ENCODE measurements at regions not wholly inside any gene's neighbourhood (a gene's known extent, or its start where the extent isn't known, plus 50 kb on each side); places are given as distances from the start of the nearest gene placed in this dataset.
A peak's percentile ranks its signal among the peaks of the same experiment; 100 is the strongest.

DNA sequence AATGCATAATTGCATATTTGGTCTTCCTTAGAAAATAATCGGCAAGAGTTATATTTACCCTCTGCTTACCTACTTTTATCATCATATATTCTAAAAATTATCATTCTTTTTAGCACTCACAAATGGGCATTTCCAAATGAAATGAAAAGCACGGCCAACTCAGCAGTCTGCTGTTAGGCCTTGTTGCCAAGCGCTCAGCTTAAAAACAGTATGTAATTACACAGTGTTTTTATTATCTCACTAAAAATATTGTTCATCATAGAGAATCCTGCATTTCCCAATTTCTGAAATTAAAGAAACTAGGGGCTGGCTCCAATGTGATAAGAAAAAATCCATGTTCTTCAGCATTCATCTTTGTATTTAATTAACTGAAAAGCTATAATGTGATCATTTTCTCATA, 391.7 kb upstream of the ADARB2 start:
- Histone ChIP-seq H3K4me2 (no peak overlapping the region), H3K27me3 (no peaks in the 10 kb centered on the region), H3K9me3 (replicated peaks in 1 of 11) (peaks cover 0 to 8% (median 0%) of the 10 kb centered on the region in 11 experiments; a peak in 3 of 22 replicates), H3K9ac (no peak overlapping the region), H3K4me1 (no peaks in the 10 kb centered on the region), H4K20me1 (no peaks in the 10 kb centered on the region; a peak in 1 of 22 replicates), H3K4me3 (no peak overlapping the region), H3K27ac (no peak overlapping the region), H3K36me3 (no peaks in the 10 kb centered on the region)
- TF ChIP-seq Cebpa-rat (IDR thresholded peaks at IDR 0.05) = no peak

DNA sequence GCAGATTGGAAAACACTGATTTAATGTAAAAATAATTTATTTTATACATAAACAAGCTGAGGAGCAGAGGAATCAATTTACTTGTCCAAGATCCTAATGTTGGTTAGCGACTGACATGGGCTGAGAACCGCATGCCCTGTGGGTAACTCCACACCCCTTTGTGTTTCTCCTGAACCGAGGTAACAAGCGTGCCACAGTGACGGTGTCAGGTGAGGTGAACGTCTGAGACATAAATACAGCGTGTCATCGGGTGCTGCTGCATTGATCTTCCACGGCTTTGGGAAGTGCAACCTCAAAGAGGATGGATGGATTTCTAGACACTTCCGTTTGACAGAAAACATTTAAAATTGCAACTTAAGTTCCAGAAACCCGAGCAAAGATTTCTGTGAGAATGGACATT, 386.8 kb upstream of the ADARB2 start:
- no peaks in the 10 kb centered on the region for H3K36me3 ChIP-seq
- no peak for TF ChIP-seq Cebpa-rat (IDR thresholded peaks at IDR 0.05)
- no peaks in the 10 kb centered on the region for H3K4me1 ChIP-seq
- H3K27ac ChIP-seq = no peak overlapping the region
- no peak overlapping the region for H3K4me3 ChIP-seq
- no peak overlapping the region for H3K9ac ChIP-seq
- no peaks in the 10 kb centered on the region for H3K9me3 ChIP-seq (replicated peaks in 1 of 11)
- no peaks in the 10 kb centered on the region; a peak in 1 of 22 replicates for H4K20me1 ChIP-seq
- H3K4me2 ChIP-seq = no peak overlapping the region
- H3K27me3 ChIP-seq = no peaks in the 10 kb centered on the region

DNA sequence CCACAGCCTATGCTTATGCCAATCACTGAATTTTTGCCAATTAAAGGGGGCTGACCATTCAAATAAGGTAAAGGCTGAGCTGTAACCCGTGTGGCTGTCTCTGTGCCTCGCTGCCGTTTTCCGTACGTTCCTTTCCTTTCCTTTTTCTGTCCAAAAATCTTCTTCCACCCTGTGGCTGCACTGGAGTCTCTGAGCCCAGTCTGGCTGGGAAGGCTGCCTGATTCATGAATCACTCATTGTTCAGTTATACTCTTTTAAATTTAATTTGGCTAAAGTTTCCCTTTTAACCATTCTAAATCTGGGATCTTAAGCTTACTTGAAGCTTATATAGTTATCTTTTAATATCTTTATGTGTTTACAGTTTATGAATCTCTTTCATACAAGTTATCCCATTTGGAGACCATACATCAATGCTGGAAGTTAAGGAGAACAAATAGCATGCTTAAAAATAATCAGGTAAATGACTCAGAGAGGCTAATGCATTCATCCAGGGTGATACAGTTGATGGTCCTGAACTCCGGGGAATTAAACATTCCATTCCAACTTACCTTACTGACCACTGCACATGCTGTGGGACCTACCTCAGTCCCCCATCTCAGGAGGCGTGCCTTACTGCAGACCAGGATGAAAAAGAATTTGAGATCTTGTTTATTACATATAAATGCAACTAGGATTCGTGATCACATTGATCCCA, 385.3 kb upstream of the ADARB2 start:
- H3K4me2 ChIP-seq = no peak overlapping the region
- no peaks in the 10 kb centered on the region for H3K36me3 ChIP-seq
- TF ChIP-seq Cebpa-rat (IDR thresholded peaks at IDR 0.05) = no peak
- H4K20me1 ChIP-seq = no peaks in the 10 kb centered on the region; a peak in 1 of 22 replicates
- H3K9me3 ChIP-seq (replicated peaks in 1 of 11) = peaks cover 0 to 10% (median 4%) of the 10 kb centered on the region in 11 experiments; a peak in 12 of 22 replicates
- no peak overlapping the region for H3K9ac ChIP-seq
- peaks cover 0 to under 1% (median 0%) of the 10 kb centered on the region in 10 experiments; a peak in 3 of 20 replicates for H3K4me1 ChIP-seq
- no peak overlapping the region for H3K27ac ChIP-seq
- no peaks in the 10 kb centered on the region for H3K27me3 ChIP-seq
- H3K4me3 ChIP-seq = no peak overlapping the region

DNA sequence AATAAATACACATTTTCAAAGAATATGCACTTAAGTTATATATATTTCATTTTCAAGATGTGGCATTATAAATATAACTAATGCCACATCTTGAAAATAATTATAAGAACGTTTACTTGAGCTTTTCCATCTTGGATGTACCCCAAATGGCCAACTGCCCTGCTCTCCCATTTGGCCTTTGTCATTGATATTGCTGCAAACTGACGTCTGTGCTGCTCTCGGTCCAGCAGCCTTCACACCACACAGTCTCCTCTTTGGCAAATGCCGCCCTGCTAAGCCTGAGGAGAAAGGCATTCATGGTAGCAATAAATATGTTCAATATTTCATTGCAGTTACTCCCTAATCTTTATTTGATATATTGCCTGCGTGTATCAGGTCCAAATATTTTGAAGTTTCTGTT, 384.6 kb upstream of the ADARB2 start:
- H3K4me2 ChIP-seq = no peak overlapping the region
- no peaks in the 10 kb centered on the region for H3K27me3 ChIP-seq
- peaks cover 4 to 16% (median 10%) of the 10 kb centered on the region in 11 experiments; a peak in 16 of 22 replicates for H3K9me3 ChIP-seq (replicated peaks in 1 of 11)
- no peak overlapping the region for H3K9ac ChIP-seq
- H4K20me1 ChIP-seq = no peaks in the 10 kb centered on the region
- H3K27ac ChIP-seq = no peak overlapping the region
- TF ChIP-seq Cebpa-rat (IDR thresholded peaks at IDR 0.05) = no peak
- H3K4me1 ChIP-seq = peaks cover 0 to 7% (median 4%) of the 10 kb centered on the region in 10 experiments; a peak in 13 of 20 replicates
- no peak overlapping the region for H3K4me3 ChIP-seq
- H3K36me3 ChIP-seq = no peaks in the 10 kb centered on the region

DNA sequence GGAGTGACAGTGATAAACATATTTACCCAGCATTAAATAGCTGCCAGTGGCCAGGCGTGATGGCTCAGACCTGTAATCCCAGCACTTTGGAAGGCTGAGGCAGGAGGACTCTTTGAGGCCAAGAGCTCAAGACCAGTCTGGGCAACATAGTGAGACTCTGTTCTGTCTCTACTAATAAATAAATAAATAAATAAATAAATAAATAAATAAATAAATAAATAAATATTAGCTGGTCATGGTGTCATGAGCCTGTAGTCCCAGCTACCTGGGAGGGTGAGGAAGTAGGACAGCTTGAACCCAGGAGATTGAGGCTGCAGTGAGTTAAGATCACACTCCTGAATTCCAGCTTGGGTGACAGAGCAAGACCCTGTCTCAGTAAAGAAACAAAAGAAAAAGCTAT, 384.0 kb upstream of the ADARB2 start:
- Histone ChIP-seq H3K9me3 (replicated peaks in 1 of 11) (peaks cover 4 to 20% (median 12%) of the 10 kb centered on the region in 11 experiments; a peak in 16 of 22 replicates), H3K4me2 (no peak overlapping the region), H3K27me3 (no peaks in the 10 kb centered on the region), H3K27ac (no peak overlapping the region), H3K36me3 (no peaks in the 10 kb centered on the region), H3K9ac (no peak overlapping the region), H3K4me3 (no peak overlapping the region), H4K20me1 (no peaks in the 10 kb centered on the region), H3K4me1 (peaks cover 0 to 13% (median 10%) of the 10 kb centered on the region in 10 experiments; a peak in 13 of 20 replicates)
- no peak for TF ChIP-seq Cebpa-rat (IDR thresholded peaks at IDR 0.05)

DNA sequence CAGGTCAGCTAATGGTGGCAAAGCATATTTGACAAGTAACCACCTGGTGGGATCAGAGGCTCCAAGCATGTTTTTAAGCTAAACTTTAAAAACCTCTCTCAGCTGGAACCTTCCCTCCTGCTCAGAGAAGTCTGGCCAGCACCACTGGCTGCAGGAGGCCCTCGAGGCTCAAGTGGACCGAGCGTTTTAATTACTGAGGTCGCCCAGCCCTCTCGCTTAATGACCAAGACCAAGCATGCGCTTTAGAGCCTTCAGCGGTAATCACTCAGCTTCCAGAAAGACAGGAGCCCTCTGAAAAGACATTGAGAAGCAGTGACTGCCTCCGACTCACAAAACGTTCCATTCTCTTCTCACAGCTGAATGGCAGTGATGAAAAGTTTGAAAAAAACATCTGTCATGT, 383.4 kb upstream of the ADARB2 start:
- no peak overlapping the region for H3K4me3 ChIP-seq
- H4K20me1 ChIP-seq = no peaks in the 10 kb centered on the region
- H3K4me1 ChIP-seq = peaks cover 0 to 14% (median 10%) of the 10 kb centered on the region in 10 experiments; a peak in 13 of 20 replicates
- H3K27me3 ChIP-seq = no peaks in the 10 kb centered on the region
- peaks cover 4 to 20% (median 12%) of the 10 kb centered on the region in 11 experiments; a peak in 16 of 22 replicates for H3K9me3 ChIP-seq (replicated peaks in 1 of 11)
- TF ChIP-seq Cebpa-rat (IDR thresholded peaks at IDR 0.05) = no peak
- H3K27ac ChIP-seq = no peak overlapping the region
- H3K9ac ChIP-seq = no peak overlapping the region
- no peak overlapping the region for H3K4me2 ChIP-seq
- H3K36me3 ChIP-seq = no peaks in the 10 kb centered on the region

DNA sequence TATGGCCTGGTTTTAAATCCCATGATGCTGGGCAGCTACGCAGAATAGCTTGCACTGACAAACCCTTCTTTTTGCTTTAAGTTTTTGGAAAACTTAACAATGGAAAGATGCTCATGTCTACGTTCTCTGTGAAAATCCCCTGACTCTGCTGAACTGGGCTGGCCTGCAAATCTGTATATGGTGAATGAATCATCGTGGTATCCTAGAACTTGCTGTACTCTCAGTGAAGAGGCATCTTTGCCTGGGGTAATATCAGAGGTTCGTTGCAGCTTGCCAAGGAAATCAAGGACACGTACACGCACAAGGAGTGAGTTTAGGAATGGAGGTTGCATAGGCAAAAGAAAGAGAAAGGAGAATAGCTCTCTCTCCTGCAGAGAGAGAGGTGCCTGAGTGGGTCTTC, 382.0 kb upstream of the ADARB2 start:
- Histone ChIP-seq H3K4me2 (no peak overlapping the region), H3K9ac (no peak overlapping the region), H3K27ac (no peak overlapping the region), H3K4me3 (no peak overlapping the region), H3K4me1 (peaks cover 0 to 14% (median 10%) of the 10 kb centered on the region in 10 experiments; a peak in 13 of 20 replicates), H3K9me3 (replicated peaks in 1 of 11) (peaks cover 6 to 20% (median 12%) of the 10 kb centered on the region in 11 experiments; a peak in 16 of 22 replicates), H3K36me3 (no peaks in the 10 kb centered on the region), H3K27me3 (no peaks in the 10 kb centered on the region), H4K20me1 (no peaks in the 10 kb centered on the region)
- TF ChIP-seq Cebpa-rat (IDR thresholded peaks at IDR 0.05) = no peak

DNA sequence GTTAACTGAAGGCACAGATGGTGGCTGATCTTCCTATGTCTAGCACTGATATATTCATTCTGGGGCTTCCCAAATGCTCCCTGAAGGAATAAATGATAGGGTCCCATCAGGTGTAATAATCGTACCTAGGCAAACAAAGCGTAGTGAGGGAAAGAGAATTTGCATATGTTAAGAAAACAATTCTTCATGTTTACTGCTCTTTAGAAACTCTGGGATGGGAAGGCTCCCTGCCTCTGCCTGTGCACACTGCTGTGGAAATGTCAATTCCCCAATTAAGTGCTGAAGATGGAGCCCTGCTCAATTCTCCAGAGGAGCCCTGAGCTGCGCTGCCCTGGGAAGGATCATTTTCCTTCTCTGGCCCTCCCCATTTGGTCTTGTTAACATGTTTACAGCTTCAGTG, 380.9 kb upstream of the ADARB2 start:
- Histone ChIP-seq H3K36me3 (no peaks in the 10 kb centered on the region), H3K9me3 (replicated peaks in 1 of 11) (peaks cover 8 to 24% (median 12%) of the 10 kb centered on the region in 11 experiments; a peak in 16 of 22 replicates), H3K4me3 (no peak overlapping the region), H4K20me1 (no peaks in the 10 kb centered on the region), H3K9ac (no peak overlapping the region), H3K27ac (no peak overlapping the region), H3K4me2 (no peak overlapping the region), H3K27me3 (no peaks in the 10 kb centered on the region), H3K4me1 (peaks cover 0 to 14% (median 10%) of the 10 kb centered on the region in 10 experiments; a peak in 13 of 20 replicates)
- TF ChIP-seq Cebpa-rat (IDR thresholded peaks at IDR 0.05) = no peak

DNA sequence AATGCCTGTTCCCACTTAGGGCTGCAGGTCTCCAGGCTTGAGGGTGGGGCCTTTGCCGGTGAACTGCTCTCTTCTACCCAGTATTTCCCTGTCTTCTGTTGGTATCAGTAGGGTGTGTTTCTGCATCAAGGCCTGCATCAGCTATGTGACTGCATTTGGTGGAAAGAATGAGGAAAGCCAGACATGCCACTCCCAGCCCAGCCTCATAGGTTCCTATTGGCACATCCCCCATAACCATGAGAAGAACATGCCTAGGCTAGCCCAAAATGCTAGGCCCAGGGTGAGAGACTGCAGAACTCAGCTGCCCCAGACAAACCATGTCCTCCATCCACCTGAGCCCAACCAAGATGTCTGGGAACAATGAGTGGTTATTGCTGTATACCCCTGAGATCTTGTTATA, 380.3 kb upstream of the ADARB2 start:
- H3K27ac ChIP-seq = no peak overlapping the region
- H3K36me3 ChIP-seq = no peaks in the 10 kb centered on the region
- H3K27me3 ChIP-seq = no peaks in the 10 kb centered on the region
- no peak overlapping the region for H3K4me3 ChIP-seq
- no peak for TF ChIP-seq Cebpa-rat (IDR thresholded peaks at IDR 0.05)
- H3K4me2 ChIP-seq = peak overlapping the region in 2 of 11 experiments; percentile 49 to 51; a peak in 3 of 22 replicates
- H3K9ac ChIP-seq = no peak overlapping the region
- H4K20me1 ChIP-seq = no peaks in the 10 kb centered on the region
- peaks cover 0 to 14% (median 10%) of the 10 kb centered on the region in 10 experiments; a peak in 13 of 20 replicates for H3K4me1 ChIP-seq
- H3K9me3 ChIP-seq (replicated peaks in 1 of 11) = peaks cover 8 to 24% (median 12%) of the 10 kb centered on the region in 11 experiments; a peak in 16 of 22 replicates

Data from BLaER1 treated with 17β-estradiol and CSF1 and Interleukin-3, amounts not matched to agents 10 nM and 100 nM (cell line).